ENCODE measurements at regions not wholly inside any gene's neighbourhood (a gene's known extent, or its start where the extent isn't known, plus 50 kb on each side); places are given as distances from the start of the nearest gene placed in this dataset.

GRCh38 chr15:98228846-98229245 lies 268.3 kb downstream of the ARRDC4 start:
- DNase-seq: no peak
- intact Hi-C loops (cut with DNase I, micrococcal nuclease): no loop called here
- ATAC-seq: no peak

DNA sequence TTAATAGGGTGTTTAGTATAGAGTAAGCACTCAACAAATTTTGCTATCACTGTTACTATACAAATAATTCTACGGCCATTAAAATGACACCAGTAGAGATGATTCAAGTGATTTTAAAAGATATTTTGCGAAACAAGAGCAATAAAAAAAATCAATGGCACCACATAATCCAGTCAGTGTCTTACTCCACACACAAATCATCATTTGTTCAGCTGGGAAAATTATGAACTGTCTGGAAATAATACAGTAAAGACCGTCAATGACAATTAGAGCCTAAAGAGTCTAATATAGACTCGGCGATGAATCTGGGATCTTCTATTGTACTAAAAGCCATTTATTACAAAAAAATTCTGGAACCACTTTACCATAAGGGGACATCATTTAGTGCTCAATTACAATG lies 270.5 kb downstream of the ARRDC4 start:
- intact Hi-C loops (cut with DNase I, micrococcal nuclease): no loop called here
- DNase-seq (no peak), ATAC-seq (no peak)

- intact Hi-C loops (cut with DNase I, micrococcal nuclease): no loop called here
- ATAC-seq (no peak), DNase-seq (no peak)
These were observed 271.4 kb downstream of the ARRDC4 start for GRCh38 chr15:98231696-98232440.

DNA sequence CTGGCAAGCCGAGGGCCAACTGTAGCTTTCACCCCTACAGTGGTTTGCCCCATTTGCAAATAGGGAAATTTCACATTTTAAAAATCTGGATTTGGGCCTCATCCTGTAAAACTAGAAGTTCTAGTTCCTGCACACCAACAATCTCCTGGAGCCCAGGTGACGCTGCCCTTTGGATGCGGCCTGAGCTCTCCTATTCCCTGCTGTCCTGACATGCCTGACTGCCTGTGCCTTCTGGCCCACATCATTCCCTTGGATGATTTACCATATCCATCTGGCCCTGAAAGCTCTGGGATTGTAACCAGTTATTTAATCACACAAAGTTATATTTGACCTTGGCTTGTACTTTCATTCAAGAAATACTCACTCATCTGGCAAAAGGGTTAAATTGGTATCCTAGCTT lies 272.3 kb downstream of the ARRDC4 start:
- ATAC-seq (no peak), DNase-seq (no peak)
- intact Hi-C loops (cut with DNase I, micrococcal nuclease): no loop called here

- ATAC-seq: no peak
These were observed 273.4 kb downstream of the ARRDC4 start for GRCh38 chr15:98233873-98234272.

DNA sequence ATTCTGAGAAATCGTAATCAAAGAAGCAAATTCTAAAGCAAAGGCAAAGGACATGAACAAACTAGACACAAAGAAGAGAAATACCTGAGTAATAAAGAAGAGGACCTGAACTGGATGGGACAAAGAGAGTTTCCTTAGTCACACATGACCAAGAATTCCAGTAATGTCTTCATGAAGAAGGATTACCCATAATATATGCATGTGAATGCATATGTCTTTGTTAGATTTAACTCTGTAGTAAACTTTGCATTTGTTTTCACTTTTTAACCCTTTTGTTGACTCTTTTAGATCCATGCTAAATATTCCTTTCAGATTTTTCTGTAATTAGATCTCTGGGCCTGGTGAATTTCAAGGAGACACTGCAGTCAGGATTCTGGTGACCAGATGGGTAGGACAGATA lies 279.8 kb downstream of the ARRDC4 start:
- DNase-seq (no peak), ATAC-seq (no peak)
- intact Hi-C loops (cut with DNase I, micrococcal nuclease): no loop called here

More at GRCh38 chr15:98233873-98234272, 273.4 kb downstream of the ARRDC4 start:
- intact Hi-C loops (cut with DNase I, micrococcal nuclease): no loop called here
- no peak for DNase-seq

DNA sequence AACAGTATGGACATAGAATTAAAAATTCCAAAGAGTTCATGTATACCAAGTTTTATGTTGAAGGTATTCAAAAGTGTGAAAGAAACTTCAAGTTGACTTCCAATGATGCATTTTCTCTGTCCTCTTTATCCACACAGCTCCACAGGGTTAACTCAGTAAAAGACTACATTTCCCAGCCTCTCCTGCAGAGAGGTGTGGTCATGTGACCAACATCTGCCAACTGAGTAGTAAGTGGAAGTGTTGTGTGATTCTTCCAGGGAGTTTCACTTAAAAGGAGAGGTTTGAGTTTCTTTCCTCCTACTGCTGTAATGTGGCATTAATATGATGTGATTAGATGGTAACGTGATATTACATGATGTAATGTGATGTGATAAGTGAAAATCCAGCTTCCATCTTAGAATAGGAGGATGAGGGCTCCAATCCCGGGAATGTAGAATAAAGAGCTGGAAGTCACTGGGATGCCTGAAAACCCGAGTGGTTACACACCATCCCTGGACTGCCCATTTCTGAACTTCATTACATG lies 280.6 kb downstream of the ARRDC4 start:
- DNase-seq (no peak), ATAC-seq (no peak)
- intact Hi-C loops (cut with DNase I, micrococcal nuclease): no loop called here

DNA sequence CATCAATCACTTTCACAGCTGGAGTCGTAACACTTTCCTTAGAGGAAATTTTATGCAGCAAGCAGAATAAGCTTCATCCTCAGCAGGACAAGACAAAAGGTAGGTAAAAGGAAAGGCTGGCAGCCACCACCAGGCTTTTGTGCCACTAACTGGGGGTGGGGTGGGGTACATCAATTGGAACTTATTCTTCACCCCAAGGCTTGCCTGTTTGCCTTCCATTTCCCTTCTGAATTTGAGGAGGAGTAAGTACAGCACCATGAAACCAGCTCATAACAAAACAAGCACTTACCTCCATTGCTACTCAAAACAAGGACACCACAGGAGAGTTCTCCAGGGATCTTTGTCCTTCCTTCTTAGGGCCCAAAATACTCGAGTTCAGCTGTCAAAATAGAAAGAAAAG lies 296.8 kb downstream of the ARRDC4 start:
- DNase-seq (no peak), ATAC-seq (no peak)
- intact Hi-C loops (cut with DNase I, micrococcal nuclease): no loop called here

- DNase-seq (no peak), ATAC-seq (no peak)
- intact Hi-C loops (cut with DNase I, micrococcal nuclease): no loop called here
These were observed 303.3 kb downstream of the ARRDC4 start for GRCh38 chr15:98263787-98264186.

- intact Hi-C loops (cut with DNase I, micrococcal nuclease): no loop called here
- DNase-seq: no peak
- no peak for ATAC-seq
These were observed 305.8 kb downstream of the ARRDC4 start for GRCh38 chr15:98266295-98266694.

GRCh38 chr15:98268163-98268562 lies 307.7 kb downstream of the ARRDC4 start:
- ATAC-seq (no peak), DNase-seq (no peak)
- intact Hi-C loops (cut with DNase I, micrococcal nuclease): no loop called here

- no peak for DNase-seq
- no peak for ATAC-seq
- intact Hi-C loops (cut with DNase I, micrococcal nuclease): no loop called here
These were observed 312.1 kb downstream of the ARRDC4 start for GRCh38 chr15:98272625-98273024.

DNA sequence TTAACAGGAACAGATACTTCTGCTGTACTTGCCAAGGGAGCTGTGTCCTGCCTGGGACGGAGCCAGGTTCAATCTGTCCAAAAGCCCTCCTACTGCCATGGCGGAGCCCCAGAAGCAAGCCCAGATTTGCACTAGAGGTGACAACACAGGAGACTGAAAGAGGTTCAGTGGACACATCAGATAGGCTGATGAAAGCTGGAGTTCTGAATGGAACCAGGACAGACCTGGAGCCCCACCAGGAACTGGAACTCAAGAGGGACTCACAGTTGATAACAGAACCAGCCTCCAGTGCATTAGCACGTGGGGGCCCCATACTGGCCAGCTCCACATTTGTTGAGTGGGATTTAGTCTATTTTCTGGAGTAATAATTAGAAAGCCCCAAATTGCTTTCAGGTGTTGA lies 315.5 kb downstream of the ARRDC4 start:
- ATAC-seq (no peak), DNase-seq (no peak)
- intact Hi-C loops (cut with DNase I, micrococcal nuclease): no loop called here

DNA sequence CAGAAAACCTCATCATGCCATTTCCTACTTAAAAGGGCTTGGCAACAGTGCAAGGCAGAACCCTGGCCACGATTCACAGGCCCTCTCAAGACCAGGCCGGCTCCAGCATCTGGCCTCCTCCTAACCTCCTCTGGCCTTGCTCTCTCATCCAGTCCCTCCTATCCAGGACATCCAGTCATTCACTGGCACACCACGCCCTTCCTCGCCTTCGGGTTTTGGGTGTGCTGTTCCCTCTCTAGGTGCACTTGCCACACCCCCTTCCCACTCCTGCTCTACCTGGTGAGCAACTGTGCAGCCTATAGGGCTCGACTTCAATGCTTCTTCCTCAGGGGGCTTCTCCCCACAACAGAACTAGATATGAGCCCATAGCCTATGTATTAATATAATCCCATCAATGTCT lies 317.1 kb downstream of the ARRDC4 start:
- no peak for DNase-seq
- ATAC-seq: no peak
- intact Hi-C loops (cut with DNase I, micrococcal nuclease): no loop called here

GRCh38 chr15:98280284-98280975 lies 319.9 kb downstream of the ARRDC4 start:
- DNase-seq (no peak), ATAC-seq (no peak)
- intact Hi-C loops (cut with DNase I, micrococcal nuclease): no loop called here

- intact Hi-C loops (cut with DNase I, micrococcal nuclease): no loop called here
- ATAC-seq (no peak), DNase-seq (no peak)
These were observed 320.6 kb downstream of the ARRDC4 start for GRCh38 chr15:98281130-98281529.

- intact Hi-C loops (cut with DNase I, micrococcal nuclease): no loop called here
- DNase-seq: no peak
- ATAC-seq: no peak
These were observed 322.3 kb downstream of the ARRDC4 start for GRCh38 chr15:98282656-98283332.

GRCh38 chr15:98286200-98286599 lies 325.7 kb downstream of the ARRDC4 start:
- DNase-seq (no peak), ATAC-seq (no peak)
- intact Hi-C loops (cut with DNase I, micrococcal nuclease): no loop called here

- no peak for DNase-seq
- no peak for ATAC-seq
- intact Hi-C loops (cut with DNase I, micrococcal nuclease): no loop called here
These were observed 326.3 kb downstream of the ARRDC4 start for GRCh38 chr15:98286831-98287230.

DNA sequence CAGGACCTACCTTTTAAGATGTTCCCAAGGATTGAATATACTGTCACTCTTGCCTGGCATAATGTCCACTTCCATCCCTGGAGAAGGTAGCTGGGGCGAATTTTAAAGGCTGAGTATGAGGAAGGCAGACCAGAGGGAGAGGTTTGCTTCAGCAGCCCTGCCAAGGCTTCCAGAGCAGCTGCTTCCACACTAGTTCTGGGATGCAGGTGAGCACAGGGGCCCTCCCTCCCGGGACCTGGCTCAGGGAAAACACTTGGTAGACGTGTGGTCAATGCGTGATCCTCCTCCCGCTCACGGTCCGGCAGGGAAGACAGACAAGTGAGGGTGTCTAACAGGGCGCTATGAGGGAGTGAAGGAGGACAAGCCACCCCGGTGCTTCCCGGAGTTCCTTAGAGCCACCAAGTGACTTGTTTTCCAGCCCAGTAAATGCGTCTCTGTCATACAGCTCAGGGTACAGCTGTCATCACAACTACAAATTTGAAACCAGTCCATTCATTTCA lies 327.6 kb downstream of the ARRDC4 start:
- no peak for ATAC-seq
- intact Hi-C loops (cut with DNase I, micrococcal nuclease): no loop called here
- DNase-seq: no peak

Data from left colon (tissue), 2 donors.